Fibroblast of upper back skin (primary cell): ENCODE measurements at regions not wholly inside any gene's neighbourhood (a gene's known extent, or its start where the extent isn't known, plus 50 kb on each side); places are given as distances from the start of the nearest gene placed in this dataset.
A peak's percentile ranks its signal among the peaks of the same experiment; 100 is the strongest.
"Not testable (repeated sequence)": the region's sequence is repeated elsewhere in the genome, so short reads cannot be mapped to it uniquely, and the experiment has no call there.

Experiments
- DNase-seq: peaks from one replicate; pipeline ENCODE4 v3.0.0-alpha.2; 2013

DNA sequence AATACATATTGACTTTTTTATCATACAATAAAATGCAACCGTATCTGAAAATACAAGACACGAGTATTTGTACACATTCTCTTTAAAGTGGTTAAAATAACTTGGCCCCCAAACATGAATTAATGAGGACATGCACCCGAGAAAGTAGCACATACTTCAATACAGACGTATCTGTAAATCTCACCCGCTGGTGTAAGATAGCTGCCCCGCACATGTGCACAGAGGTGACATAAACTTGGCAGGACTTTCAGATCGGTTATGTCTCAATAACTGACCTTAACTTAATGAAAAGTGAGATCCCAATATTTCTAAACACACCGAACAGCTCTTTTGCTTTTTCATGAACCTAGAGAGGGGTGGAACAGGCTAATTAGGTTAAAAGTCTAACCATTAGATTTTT, 91.5 kb upstream of the RPS6KA2 start:
- DNase-seq = no peak

DNA sequence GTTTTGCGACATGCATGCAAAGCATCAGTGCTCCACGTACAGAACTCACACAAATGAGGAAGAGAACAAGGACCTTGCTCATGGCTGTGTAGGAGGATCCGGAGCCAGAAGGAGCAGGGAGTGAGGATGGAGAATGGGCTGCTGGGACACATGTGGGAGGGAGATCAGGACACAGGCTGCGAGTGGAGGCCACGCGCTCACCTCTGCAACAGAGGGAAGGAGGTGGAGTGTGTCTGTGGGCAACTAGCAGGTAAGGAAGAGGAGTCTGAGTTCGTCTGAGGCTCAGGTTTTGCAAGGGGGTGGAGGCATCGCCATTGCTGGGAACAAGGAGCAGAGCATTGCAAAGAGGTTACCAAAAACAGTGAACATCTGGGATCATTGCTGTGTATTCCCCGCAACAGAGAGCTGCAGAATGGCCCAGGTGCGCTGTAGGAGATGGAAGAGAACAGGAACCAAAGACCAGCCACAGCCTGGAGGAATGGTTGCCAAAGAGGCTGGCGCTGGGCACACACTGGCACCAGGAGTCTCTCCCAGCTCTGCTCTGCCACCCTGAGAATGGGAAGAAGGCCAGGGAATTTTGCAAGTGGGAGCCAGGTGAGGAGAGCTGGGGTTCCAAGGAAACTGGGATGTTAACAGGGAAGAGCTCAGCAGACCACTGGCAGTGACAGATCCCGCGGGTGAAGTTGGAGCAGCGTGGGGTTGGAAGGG, 90.0 kb upstream of the RPS6KA2 start:
- DNase-seq = no peak

DNA sequence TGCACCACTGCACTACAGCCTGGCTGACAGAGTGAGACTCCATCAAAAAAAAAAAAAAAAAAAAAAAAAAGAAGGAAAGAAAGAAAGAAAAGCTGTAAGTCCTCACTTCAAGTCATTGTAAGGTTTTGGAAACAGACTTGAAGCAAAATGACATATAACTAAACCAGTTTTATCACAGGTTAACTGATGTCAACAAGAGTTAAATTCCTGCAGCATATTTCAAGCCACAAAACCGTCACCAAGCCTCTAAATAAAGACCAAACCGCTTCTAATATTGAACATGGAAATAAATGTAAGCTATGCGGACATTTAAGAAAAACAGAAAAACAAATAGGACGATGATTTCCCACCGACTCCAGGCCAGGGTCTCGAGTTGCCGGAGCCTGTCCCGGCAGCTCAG, 88.9 kb upstream of the RPS6KA2 start:
- no peak for DNase-seq

DNA sequence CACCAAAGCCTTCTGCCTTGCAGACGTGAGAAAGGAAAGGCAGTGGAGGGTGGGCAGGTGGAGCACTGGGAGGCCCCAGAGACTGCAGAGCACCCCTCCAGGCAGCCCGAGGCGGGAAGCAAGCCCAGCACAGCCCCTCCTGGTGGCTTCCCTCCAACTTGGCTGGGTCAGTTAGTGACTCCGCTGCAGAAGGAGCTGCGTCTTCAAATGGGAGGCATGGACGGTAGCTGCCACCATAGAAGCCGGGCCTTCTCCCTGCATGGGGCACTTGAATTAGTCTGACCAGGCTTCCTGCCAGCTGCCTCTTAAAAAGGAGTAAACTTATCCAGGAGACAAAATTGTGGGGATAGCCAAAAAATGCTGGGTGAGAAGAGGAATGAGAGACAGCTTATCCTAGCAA, 88.0 kb upstream of the RPS6KA2 start:
- DNase-seq = no peak

DNA sequence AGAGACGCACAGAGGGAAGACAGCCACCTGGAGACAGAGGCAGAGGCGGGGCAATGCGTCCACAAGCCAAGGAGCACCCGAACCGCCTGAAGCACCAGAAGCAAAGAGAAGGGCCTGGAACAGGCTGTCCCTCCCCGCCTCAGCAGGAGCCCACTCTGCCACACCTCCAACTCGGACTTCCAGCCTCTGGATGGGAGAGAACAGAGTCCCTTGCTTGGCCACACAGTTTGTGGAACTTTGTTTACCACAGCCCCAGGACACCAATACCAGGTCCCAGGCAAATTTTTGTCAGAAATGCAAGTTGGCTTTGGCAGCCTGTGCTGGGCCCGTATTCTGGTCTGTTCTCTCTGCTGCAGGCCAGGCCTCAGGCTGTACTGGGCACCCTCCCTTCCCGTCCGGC, 87.5 kb upstream of the RPS6KA2 start:
- no peak for DNase-seq

DNA sequence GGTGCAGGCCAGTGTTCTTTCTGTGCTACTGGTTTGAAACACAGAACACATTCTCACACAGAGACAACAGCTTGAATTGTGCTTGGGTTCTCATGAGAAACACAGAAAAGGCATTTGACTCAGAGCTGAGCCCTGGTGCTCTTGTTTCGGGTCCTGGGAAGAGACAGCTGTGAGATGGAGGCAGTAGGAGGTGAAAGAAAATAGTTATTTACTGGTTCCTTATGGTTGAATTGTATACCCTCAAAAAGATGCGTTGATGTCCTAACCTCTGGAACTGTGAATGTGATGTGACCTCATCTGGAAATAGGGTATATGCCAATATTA, 87.1 kb upstream of the RPS6KA2 start:
- no peak for DNase-seq

DNA sequence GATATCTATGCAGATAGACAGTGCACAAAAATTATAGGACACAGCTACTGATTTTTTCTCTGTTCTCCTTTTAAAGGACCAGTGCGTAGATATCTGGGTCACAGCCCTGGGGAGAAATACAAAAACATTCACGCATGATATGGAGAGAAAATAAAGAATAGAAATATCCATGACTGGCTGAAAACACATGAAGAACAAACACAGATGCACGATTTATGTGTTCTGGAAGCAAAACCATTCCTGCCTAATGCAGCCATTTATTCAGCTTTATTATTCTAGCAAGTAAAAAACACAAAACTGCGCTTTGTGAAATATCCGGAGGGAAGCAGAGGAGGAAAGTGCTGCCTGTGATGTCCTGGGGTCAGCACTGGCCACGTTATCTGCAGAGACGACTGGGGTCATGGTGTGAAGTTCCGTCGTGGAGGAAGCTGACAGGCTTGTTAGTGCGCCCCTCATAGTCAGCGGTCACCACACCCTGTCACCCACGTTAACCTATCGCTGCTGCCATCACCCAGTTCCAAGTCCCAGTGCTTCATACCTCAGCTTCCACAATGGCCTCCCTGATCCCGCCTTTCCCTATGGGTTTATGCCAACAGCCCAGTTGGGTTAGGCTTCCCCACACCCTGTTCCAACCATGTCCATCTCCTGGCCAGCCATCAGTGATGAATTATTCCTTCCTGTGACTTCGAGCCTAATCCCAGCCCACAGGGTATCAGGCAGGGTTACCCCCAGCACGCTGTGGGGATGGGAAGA, 86.6 kb upstream of the RPS6KA2 start:
- DNase-seq = no peak

DNA sequence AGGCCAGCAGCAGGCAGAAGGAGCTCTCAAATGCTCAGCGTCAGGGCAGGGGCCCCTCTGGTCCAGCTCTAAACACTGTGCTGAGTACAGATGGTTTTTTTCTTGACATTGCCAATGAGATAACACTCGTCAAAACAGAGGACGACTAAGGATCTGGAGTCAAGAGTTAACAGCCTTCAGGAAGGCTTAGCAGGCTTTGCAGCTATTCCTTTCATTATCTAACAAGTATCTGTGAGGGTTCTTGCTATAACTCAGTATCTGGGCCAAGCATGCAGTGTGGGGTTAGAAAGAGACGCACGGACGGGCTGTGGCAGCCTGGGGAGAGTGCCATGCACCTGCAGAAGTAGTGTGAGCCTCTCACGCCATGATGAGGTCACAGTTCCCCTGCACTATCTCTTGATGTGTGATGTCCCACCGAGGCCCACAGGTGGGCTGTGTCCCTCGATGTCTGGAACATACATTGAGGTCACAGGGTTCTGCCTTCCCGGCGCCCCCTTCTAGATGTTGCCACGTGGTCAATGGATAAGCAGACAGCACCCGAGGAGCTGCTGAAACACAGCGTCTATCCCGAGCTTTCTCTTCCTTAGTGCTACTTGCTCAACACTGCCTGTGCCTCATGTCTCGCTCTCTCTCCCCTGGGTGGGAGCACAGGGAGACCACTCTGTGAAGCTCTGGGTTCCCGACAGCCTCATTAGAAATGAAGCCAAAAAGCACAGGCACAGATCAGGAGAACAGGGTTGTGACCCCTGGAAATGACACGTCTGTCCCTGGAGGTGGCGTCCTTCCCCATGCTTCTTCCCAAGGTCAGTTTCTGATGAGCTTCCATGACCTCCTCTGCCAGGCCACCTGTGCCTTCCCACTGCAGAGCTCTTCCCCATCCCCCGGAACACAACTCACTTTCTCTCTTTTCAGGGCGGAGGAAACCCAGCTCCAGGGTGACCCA, 85.5 kb upstream of the RPS6KA2 start:
- no peak for DNase-seq

DNA sequence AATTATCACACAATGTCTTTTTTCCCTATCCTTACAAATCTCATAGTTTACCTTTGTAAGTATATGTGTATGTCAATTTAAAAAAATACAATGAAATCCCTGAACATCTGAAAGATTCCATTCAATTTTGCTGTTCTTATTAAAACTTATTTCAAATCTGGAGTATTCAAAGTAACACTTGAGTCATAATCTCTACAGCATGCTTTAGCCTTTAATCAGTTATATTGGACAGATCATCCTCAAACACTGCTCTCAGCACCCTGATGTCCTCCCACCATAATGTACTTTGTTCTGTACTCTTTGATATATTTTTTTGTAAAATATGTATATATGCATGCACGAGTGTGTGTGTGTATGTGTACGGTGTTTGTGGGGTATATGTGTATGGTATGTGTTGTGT, 83.0 kb upstream of the RPS6KA2 start:
- no peak for DNase-seq

DNA sequence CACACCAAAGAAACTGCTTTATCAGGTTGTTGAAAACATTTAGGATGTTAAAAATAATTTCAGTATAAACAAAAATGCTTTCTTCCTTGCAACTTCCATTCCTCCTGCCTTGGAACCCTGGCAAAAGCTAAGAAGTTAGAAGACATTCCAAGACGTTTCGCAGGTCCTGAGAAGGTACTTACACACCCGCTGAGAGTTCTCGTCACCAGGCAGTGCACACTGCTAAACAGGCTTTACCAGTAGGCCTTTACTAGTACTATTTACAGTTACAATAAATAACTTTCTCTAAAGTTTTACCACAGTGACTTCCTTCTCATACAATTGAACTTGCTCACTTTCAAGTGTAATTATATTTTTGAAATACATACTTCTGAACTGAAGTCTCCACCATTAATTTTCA, 81.4 kb upstream of the RPS6KA2 start:
- DNase-seq = no peak

DNA sequence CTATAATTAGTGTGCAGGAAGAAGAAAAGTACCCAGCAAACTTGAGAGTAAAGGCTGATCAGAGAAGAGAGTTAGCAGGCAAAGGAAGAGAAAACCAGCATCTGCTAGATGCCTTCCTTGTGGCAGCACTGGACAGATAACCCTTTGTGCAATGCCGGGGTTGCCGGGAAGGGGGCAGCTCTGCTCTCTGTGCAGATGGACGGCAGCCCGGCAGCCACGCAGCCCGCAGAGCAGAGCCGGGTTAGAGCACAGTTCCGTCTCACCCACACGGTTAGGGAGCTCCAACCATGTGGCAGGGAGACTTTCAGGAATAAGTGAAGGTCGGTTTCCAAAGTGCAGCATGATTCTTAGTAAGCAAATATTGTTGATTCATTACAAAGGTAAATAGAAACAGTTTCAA, 80.0 kb upstream of the RPS6KA2 start:
- peak; percentile 10 for DNase-seq

DNA sequence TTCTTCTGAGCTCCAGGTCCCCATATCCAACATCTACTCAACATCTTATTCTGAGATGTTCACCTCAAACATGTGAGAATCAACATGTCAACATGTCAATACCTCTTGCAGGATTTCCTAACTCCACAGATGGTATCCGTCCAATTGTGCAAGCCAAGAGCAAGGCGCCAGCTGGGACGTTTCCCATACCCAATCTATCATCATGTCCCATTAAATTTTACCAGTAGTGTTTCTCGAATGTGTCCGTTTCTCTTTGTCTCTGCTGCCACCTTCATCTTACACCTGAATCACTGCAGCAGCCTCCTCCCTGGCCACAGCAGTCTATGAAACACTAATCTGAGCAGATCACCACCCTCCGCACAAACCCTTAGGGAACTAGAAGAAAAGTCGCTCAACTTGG, 78.0 kb upstream of the RPS6KA2 start:
- DNase-seq = no peak

DNA sequence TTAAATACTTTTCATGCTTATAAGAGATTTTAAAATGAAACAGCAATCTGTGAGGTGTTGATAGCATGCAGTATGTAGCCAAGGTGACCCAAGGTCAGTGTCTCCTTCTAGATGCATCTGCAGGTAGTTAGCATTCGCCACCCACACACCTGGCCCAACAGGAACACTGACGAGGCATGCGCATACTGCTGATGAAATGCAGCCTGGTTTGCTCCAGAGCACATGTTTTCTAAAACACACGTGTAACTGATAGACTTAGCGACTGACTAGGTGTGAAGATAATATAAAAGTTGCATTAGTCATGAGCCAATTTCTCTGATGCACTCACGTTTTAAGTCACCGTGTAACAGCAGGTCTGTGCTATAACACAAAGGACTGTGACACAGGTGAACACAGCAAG, 77.1 kb upstream of the RPS6KA2 start:
- DNase-seq = no peak

DNA sequence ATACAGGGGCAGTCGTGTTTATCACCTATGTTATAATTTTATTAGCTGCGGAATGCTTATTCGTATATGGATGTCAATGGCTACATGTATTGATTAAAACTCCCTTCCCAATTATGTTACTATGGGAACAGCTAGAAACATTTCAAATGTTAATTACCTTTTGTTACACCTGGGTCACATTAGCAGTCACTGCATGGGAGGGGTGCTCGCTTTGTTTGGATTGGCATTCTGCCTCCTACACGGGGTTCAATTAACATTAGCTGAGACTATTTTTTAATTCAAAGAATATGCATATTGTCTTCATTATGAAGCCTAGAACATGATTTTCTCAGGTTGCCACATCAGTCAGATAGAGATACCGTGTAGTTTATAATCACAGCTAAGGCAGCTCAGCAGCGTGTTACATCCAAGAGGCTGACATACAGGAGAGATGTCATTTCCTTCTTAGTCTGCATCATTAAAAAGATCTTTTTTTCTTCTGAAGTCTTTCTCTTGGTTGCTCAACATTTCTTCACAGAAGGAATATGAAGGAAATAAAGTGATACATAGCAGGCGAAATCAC, 76.2 kb upstream of the RPS6KA2 start:
- DNase-seq = no peak

DNA sequence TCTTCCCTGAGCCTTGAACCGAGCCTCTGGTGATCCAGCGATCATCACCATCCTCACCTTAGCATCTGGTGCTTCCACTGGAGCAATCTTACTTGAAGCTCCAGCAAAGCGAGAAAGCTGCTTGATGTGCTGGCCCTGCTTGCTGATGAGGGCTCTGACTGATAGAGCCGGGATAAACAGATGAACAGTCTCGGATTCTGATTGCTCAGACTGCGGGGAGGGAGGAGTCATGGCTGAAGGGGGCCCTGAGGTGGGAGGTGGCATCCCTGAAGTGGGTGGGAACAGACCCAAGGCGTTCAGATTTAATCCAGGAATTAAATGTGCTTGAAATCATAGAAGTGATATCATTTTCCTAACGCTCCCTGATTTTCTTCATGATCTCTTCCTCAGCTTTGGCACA, 74.4 kb upstream of the RPS6KA2 start:
- DNase-seq = not testable (repeated sequence)

DNA sequence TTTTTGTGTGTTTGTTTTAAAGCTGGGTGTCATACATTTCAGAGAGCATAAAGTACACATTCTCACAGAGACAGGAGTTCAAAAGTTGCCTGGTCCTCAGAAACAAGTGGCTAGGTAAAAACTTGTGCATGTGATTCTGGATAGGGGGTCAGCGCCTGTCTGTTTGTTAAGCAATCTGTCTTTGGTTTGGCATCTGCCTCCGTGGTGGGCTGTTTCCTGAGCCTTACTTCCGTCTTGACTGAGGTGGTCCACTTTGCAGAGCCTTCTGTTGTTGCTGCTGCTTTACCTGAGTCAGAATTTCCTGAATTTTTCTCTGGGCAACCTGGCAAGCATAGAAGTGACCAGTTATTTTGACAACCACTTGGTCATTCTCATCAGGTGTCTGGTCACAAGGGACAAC, 73.8 kb upstream of the RPS6KA2 start:
- DNase-seq = not testable (repeated sequence)

DNA sequence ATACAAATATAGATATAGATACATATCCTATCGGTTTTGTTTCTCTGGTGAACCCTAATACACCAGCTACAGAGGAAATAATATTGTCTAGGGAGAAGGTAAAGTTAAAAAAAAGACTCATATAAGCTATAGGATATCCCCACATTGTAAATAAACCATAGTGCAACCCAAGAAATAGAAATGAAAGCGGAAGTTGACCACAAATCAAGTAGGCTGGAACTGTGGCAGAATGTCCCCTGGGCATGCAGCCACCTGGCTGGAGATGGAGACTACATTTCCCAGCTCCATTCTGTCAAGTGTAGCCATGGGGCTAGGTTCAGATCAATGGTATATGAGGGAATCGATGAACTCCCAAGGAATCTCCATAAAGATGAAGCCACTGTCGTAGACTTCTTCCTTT, 70.1 kb upstream of the RPS6KA2 start:
- no peak for DNase-seq

DNA sequence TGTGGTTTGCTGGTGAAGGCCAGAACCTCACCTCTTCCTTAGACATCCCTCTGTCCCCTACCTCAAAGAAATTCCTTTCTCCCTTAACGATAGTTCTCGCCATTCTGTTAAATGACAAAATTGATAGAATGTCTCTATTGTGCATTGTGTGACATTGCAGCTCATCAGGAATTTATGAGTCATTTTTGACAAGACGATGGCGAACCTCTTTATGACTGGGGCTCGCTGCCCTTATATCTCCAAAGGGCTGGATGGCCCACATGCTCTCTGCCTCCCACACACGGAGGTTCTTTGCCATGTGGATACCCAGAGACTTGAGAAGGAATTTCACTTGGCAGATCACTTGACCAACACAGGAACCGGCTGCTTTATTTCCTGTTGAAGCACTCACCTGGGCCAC, 66.8 kb upstream of the RPS6KA2 start:
- DNase-seq = no peak

DNA sequence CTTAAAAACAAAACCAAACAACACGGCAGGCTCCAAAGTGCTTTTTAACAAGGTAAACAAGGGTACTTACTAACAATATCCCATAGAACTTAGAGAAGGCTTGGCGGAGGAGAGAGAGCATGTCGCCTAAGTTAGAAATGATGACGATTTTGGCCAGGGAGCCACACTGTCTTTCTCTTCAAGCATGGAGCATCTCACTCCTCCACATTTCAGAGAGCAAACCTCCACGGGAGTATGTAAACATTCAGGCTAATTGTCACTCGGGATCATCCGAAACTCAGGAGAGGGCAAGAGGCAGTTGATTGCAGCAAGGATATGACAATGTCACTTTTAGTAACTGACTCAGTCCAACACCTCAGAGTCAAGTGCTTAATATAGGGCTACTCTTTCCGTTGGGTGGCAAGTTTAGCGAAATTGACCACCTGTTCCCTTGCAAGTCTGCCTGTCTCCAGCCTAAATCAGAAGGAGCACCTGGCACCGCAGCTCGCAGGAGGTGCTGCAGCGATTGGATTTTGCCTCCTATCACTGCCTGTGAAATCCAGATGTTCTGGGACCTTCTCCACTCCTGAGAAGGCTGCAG, 65.8 kb upstream of the RPS6KA2 start:
- DNase-seq = no peak

DNA sequence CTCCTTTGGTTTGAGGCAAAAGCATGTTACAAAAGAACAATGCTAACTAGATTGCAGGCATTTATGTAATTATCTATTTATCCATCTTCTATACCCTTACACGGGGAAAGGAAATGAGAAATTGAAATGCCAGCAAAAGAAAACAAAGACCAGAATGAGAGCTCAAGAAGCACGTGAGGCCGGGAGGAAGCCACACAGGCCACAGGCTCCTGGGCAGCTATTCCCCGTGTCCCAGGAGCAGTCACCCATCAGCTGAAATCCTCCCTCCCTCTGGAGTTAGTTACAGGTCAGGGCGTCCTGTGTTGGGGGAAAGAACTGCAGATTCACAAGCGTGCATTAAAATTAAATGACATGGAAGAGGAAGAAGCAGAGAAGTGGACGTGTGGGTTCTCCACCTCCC, 64.7 kb upstream of the RPS6KA2 start:
- DNase-seq = no peak

DNA sequence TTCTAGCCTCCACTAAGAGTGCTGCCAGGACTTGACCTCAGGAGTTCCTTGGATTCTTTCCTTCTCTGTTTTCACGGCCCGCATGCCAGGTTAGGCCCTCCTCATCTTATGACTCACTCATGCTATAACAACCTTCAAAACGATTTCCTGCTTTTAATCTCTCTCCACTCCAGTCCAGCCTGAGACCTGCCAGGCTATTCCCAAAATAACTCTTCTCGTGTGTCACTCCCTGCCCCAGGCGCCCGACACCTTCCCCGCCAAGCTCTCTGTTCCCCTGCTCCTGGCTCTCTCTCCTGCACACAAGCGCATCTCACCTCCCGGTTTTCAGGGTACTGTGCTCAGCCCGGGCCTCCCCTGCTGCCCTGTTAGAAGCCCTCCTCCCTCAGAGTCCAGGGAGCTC, 64.1 kb upstream of the RPS6KA2 start:
- DNase-seq = peak; percentile 63

DNA sequence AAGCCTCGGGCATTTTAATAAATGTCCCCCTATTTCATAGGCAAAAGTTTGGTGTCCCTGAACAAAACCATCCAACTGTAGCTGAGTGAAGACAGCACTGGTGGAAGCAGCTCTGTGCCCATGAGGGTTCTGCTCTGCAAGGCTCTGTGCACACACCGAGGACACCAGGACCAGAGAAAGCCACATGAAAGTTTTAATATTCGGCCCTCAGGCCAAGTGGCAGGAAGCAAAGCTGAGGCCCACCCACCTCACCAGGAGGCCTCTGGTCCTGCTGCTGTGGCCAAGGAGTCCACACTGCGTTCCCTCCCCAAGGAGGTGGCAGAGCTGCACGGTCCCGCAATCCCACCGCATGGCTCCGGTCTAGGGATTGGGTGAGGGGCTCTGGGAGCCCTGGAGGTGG, 62.6 kb upstream of the RPS6KA2 start:
- DNase-seq = no peak

DNA sequence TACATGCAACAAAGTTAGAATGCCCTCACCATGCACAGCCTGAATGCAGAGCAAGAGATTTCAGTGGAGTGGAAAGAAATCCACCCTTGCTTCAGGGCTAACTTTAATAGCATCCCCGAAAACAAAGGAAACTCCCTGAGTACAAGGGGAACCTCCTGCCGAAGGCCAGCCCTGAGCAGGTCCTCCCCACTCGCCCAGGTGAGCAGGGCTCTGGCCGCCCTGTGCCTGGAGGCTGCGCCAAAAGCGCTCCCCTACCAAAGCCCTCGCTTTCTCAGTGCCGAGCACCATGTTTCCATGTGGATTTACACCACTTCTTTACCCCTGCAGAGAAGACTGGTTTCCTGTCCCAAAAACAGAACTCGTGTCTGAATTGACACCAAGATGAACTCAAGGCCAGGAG, 61.9 kb upstream of the RPS6KA2 start:
- no peak for DNase-seq
